OCI-LY7 (cell line): ENCODE measurements at regions not wholly inside any gene's neighbourhood (a gene's known extent, or its start where the extent isn't known, plus 50 kb on each side); places are given as distances from the start of the nearest gene placed in this dataset.

Experiments
- BruUV-seq: library from RNA; stranded (reverse); fragments of 400-500 nt; replicated peaks from 2 replicates; lab custom pipeline; 2021; lab: Mats Ljungman, UMichigan
- CTCF ChIA-PET: fragments of 300-600 bp; sonication (Branson Sonifier 250); formaldehyde crosslinking; loops from one replicate; lab custom pipeline; 2022; ENCODE audit warnings: antibody characterized with exemption; ENCODE audit not compliant: unreplicated experiment; lab: Charles Lee
- POLR2A ChIA-PET: fragments of 300-600 bp; sonication (Branson Sonifier 250); formaldehyde crosslinking; loops from one replicate; lab custom pipeline; 2022; ENCODE audit warnings: antibody characterized with exemption; lab: Charles Lee
- DNase-seq: peaks from one replicate; pipeline ENCODE4 v3.0.0-alpha.2; 2015; ENCODE audit warnings: low spot score
- H2AFZ ChIP-seq: fragments of 200-600 bp; sonication (generic), shearing (Covaris generic); 2 replicates; pipeline ENCODE4 v1.6.1; 2014; ENCODE audit warnings: mild to moderate bottlenecking, antibody characterized with exemption, low read length, moderate library complexity
- H3K27ac ChIP-seq: fragments of 200-600 bp; sonication (generic); 2 replicates; pipeline ENCODE4 v1.5.1; 2014; ENCODE audit warnings: mixed run types, low read depth, mild to moderate bottlenecking, moderate library complexity, low read length, inconsistent platforms; ENCODE audit not compliant: poor library complexity, severe bottlenecking
- H3K36me3 ChIP-seq: fragments of 200-600 bp; sonication (generic); 2 replicates; pipeline ENCODE4 v1.6.1; 2014; ENCODE audit warnings: mild to moderate bottlenecking, antibody characterized with exemption, low read length, moderate library complexity, mixed read lengths; ENCODE audit not compliant: insufficient read depth
- H3K4me1 ChIP-seq: fragments of 200-600 bp; sonication (generic); 2 replicates; pipeline ENCODE4 v1.5.1; 2014; ENCODE audit warnings: mild to moderate bottlenecking, low read length; ENCODE audit not compliant: insufficient read depth, poor library complexity, severe bottlenecking
- H3K4me2 ChIP-seq: fragments of 200-600 bp; sonication (generic); 2 replicates; pipeline ENCODE4 v1.6.1; 2014; ENCODE audit warnings: mild to moderate bottlenecking, low read length
- H3K4me3 ChIP-seq: fragments of 200-600 bp; sonication (generic); 2 replicates; pipeline ENCODE4 v1.5.1; 2014; ENCODE audit warnings: mild to moderate bottlenecking, low read depth, low read length; ENCODE audit not compliant: poor library complexity, severe bottlenecking
- H3K79me2 ChIP-seq: fragments of 200-600 bp; sonication (generic); 2 replicates; pipeline ENCODE4 v1.6.1; 2016; ENCODE audit warnings: low read depth, mild to moderate bottlenecking, low read length, moderate library complexity, mixed read lengths; ENCODE audit not compliant: insufficient read depth
- H3K9me2 ChIP-seq: fragments of 200-600 bp; sonication (generic); 2 replicates; pipeline ENCODE4 v1.6.1; 2016; ENCODE audit warnings: mild to moderate bottlenecking, low read length, mixed read lengths; ENCODE audit not compliant: insufficient read depth
- H3K9me3 ChIP-seq: fragments of 200-600 bp; sonication (generic); 2 replicates; pipeline ENCODE4 v1.6.1; 2014; ENCODE audit warnings: mild to moderate bottlenecking, mixed run types, low read length, mixed read lengths
- H4K20me1 ChIP-seq: fragments of 200-600 bp; sonication (generic); 2 replicates; pipeline ENCODE4 v1.6.1; 2014; ENCODE audit warnings: mild to moderate bottlenecking, antibody characterized with exemption, low read length, moderate library complexity, mixed read lengths; ENCODE audit not compliant: insufficient read depth
- EZH2phosphoT487 ChIP-seq: fragments of 200-600 bp; sonication (generic); IDR thresholded peaks from 2 replicates; pipeline ENCODE4 v1.6.1; 2018; ENCODE audit warnings: low read depth, borderline replicate concordance, mild to moderate bottlenecking, mixed run types, antibody characterized with exemption, low read length, moderate library complexity, mixed read lengths
- intact Hi-C: fragments of 100-400 bp; cut with micrococcal nuclease; formaldehyde crosslinking; loops from one replicate; pipeline ENCODE4 v1.10.0; 2022; ENCODE audit not compliant: unreplicated experiment
- TF ChIP-seq, protein P1 (sequence below): fragments of 200-600 bp; sonication (generic); conservative IDR thresholded peaks from 2 replicates; pipeline ENCODE4 v1.5.1; 2014; ENCODE audit warnings: mild to moderate bottlenecking, antibody characterized with exemption, low read length, moderate library complexity, mixed read lengths

DNA sequence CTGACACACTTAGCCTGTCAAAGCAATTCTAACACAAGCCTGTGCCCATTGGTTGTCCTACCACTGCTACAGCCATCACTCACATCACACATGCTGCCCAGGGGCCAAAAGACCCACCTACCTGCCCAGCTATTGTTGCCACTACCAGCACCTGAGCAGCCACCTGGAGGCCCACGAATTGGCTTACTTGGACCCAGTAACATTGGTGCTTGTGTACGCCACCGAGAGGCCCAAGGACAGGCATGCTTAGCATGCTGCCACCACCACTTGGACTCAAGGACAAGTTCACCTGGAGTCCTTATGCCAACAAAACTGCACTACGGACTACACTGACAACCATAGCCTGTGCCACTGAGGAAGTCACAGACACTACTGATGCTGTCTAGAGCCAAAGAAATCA is 221.1 kb downstream of the SLC38A4 start:
- intact Hi-C loops = no loop called here
- no peaks in the 10 kb centered on the region for H4K20me1 ChIP-seq
- TF ChIP-seq, protein P1, sequence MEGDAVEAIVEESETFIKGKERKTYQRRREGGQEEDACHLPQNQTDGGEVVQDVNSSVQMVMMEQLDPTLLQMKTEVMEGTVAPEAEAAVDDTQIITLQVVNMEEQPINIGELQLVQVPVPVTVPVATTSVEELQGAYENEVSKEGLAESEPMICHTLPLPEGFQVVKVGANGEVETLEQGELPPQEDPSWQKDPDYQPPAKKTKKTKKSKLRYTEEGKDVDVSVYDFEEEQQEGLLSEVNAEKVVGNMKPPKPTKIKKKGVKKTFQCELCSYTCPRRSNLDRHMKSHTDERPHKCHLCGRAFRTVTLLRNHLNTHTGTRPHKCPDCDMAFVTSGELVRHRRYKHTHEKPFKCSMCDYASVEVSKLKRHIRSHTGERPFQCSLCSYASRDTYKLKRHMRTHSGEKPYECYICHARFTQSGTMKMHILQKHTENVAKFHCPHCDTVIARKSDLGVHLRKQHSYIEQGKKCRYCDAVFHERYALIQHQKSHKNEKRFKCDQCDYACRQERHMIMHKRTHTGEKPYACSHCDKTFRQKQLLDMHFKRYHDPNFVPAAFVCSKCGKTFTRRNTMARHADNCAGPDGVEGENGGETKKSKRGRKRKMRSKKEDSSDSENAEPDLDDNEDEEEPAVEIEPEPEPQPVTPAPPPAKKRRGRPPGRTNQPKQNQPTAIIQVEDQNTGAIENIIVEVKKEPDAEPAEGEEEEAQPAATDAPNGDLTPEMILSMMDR = no peak
- no peak for TF ChIP-seq EZH2phosphoT487
- POLR2A ChIA-PET = no interaction called here
- no peaks in the 10 kb centered on the region for H3K79me2 ChIP-seq
- no peak overlapping the region for H2AFZ ChIP-seq
- no TSS peak for BruUV-seq
- no peaks in the 10 kb centered on the region for H3K9me2 ChIP-seq
- no peak for DNase-seq
- no peak overlapping the region for H3K4me2 ChIP-seq
- H3K4me3 ChIP-seq = no peak overlapping the region
- no peaks in the 10 kb centered on the region for H3K9me3 ChIP-seq
- no peaks in the 10 kb centered on the region for H3K36me3 ChIP-seq
- H3K27ac ChIP-seq = no peak overlapping the region
- no peaks in the 10 kb centered on the region for H3K4me1 ChIP-seq
- CTCF ChIA-PET = no interaction called here

DNA sequence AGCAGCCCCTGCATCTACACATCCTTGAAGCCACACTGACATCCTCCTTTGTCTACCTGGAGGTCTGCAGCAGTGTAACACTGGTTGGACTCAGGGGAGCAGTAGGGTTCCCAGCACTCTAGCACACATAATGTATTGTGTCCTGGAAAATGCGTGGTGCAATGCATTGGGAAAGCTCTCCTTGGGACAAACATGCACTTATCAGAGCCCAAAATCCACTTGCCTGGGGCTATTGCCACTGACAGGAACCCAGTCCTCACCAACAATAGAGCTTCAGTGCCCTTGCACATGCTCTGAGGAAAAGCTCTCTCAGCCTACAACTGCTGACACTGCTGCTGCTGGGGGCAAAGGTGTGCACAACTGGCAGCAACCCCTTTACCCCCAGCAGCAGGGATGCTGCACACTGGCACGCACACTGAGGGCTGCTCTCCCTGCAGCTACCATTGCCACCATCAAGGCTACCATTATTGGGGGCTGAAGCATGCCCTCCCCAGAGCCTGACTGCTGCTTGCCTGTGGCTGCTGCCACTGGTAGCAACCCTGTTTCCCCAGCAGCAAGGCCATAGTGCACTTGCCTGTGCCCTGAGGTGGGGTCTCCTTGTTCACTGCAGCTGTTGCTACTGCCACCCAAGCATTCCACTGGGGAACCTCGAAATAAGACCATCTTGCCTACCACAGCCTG is 221.9 kb downstream of the SLC38A4 start:
- H3K4me2 ChIP-seq = no peak overlapping the region
- TF ChIP-seq, protein P1 = no peak
- no peak for TF ChIP-seq EZH2phosphoT487
- no peaks in the 10 kb centered on the region for H3K9me3 ChIP-seq
- ChIA-PET CTCF (no interaction called here), POLR2A (no interaction called here)
- DNase-seq = no peak
- no peak overlapping the region for H3K4me3 ChIP-seq
- no peaks in the 10 kb centered on the region for H3K79me2 ChIP-seq
- H3K4me1 ChIP-seq = no peaks in the 10 kb centered on the region
- H3K9me2 ChIP-seq = no peaks in the 10 kb centered on the region
- no peaks in the 10 kb centered on the region for H3K36me3 ChIP-seq
- H3K27ac ChIP-seq = no peak overlapping the region
- intact Hi-C loops = no loop called here
- H2AFZ ChIP-seq = no peak overlapping the region
- no peaks in the 10 kb centered on the region for H4K20me1 ChIP-seq
- no TSS peak for BruUV-seq

DNA sequence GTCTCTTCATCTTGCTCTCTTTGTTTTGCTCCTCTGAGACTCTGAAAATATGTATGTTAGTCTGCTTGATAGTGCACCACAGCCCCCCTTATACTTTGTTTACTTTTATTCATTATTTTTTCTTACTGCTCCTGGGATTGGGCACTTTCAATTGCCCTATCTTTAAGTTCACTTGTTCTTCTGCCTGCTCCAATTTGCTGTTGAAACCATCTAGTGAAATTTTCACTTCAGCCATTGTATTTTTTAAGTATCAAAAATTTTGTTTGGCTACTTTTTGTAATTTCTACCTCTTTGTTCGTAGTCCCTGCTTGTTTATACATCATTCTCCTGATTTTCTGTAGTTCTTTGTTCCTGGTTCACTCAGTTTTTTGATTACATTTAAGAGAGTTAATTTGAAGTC is 223.3 kb downstream of the SLC38A4 start:
- no peak overlapping the region for H2AFZ ChIP-seq
- TF ChIP-seq EZH2phosphoT487 = no peak
- TF ChIP-seq, protein P1 = no peak
- H3K9me2 ChIP-seq = no peaks in the 10 kb centered on the region
- no peaks in the 10 kb centered on the region for H3K36me3 ChIP-seq
- ChIA-PET CTCF (no interaction called here), POLR2A (no interaction called here)
- no peaks in the 10 kb centered on the region for H3K79me2 ChIP-seq
- no peak overlapping the region for H3K4me3 ChIP-seq
- BruUV-seq = no TSS peak
- no peak for DNase-seq
- no peaks in the 10 kb centered on the region for H4K20me1 ChIP-seq
- H3K9me3 ChIP-seq = no peaks in the 10 kb centered on the region
- no peak overlapping the region for H3K4me2 ChIP-seq
- intact Hi-C loops = no loop called here
- H3K4me1 ChIP-seq = no peaks in the 10 kb centered on the region
- H3K27ac ChIP-seq = no peak overlapping the region
